Gastroesophageal sphincter (tissue), 3 donors: ENCODE measurements at regions not wholly inside any gene's neighbourhood (a gene's known extent, or its start where the extent isn't known, plus 50 kb on each side); places are given as distances from the start of the nearest gene placed in this dataset.

Experiments used
- POLR2A ChIP-seq, 2 donors: fragments of 450-650 bp; IDR thresholded peaks; one replicate each; pipeline ENCODE4 v1.6.1; 2017; ENCODE audit warnings: antibody characterized with exemption in 2 of 2, mild to moderate bottlenecking in 2 of 2, moderate library complexity in 1 of 2
- POLR2AphosphoS5 ChIP-seq: sonication (generic); formaldehyde crosslinking; IDR thresholded peaks from one replicate; pipeline ENCODE4 v1.6.1; 2017; ENCODE audit warnings: antibody characterized with exemption
- TF ChIP-seq, protein P1 (sequence below), 4 experiments: fragments of 200-600 bp in 2 of 4; fragments of 450-650 bp in 2 of 4; sonication (generic) in 1 of 4; IDR thresholded peaks; one replicate each; pipeline ENCODE4 v1.5.1; 2017 to 2019; ENCODE audit warnings: antibody characterized with exemption in 4 of 4, mild to moderate bottlenecking in 2 of 4, moderate library complexity in 2 of 4

DNA sequence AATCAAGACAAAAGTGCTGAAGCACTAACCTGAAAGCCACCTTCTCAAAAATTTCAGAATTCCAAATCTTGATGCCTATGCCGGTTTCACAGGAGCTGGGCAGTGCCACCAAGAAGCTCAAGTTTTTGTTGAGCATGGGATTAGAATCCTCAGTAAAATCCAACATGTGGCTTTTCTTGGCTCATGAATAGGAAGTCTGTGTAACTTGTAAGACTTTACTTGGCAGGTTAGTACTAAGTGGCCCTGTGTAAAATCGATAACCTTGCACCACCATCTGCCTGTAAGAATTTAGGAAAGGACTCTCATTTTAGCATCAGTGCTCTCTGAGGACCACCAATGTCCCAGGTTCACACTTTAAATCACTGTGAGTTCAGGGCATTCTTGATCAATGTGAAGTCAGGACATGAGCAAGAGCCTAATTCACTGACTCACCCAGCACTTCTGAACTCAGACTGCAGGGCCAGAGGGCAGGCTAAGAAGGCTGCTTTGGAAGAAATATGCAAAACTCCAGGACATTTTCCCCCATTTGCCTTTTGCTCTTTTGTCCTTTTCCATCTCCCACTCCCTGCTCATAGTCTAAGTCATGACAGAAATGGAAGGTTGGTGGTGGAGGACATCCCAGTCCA, 113.2 kb downstream of the EDN1 start:
- TF ChIP-seq, protein P1, sequence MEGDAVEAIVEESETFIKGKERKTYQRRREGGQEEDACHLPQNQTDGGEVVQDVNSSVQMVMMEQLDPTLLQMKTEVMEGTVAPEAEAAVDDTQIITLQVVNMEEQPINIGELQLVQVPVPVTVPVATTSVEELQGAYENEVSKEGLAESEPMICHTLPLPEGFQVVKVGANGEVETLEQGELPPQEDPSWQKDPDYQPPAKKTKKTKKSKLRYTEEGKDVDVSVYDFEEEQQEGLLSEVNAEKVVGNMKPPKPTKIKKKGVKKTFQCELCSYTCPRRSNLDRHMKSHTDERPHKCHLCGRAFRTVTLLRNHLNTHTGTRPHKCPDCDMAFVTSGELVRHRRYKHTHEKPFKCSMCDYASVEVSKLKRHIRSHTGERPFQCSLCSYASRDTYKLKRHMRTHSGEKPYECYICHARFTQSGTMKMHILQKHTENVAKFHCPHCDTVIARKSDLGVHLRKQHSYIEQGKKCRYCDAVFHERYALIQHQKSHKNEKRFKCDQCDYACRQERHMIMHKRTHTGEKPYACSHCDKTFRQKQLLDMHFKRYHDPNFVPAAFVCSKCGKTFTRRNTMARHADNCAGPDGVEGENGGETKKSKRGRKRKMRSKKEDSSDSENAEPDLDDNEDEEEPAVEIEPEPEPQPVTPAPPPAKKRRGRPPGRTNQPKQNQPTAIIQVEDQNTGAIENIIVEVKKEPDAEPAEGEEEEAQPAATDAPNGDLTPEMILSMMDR (IDR thresholded peaks at IDR 0.05), result no peak
- TF ChIP-seq POLR2AphosphoS5, result no peak
- TF ChIP-seq POLR2A (IDR thresholded peaks at IDR 0.05), result no peak
